ENCODE measurements at regions not wholly inside any gene's neighbourhood (a gene's known extent, or its start where the extent isn't known, plus 50 kb on each side); places are given as distances from the start of the nearest gene placed in this dataset.

GRCh38 chr5:75909223-75909622, 174.0 kb upstream of the SV2C start:
- TF ChIP-seq CTCF (IDR thresholded peaks at IDR 0.05) (no peak), EP300 (IDR thresholded peaks at IDR 0.05) (no peak), POLR2A (IDR thresholded peaks at IDR 0.05) (no peak)
